ENCODE measurements at regions not wholly inside any gene's neighbourhood (a gene's known extent, or its start where the extent isn't known, plus 50 kb on each side); places are given as distances from the start of the nearest gene placed in this dataset.

GRCh38 chr6:90887764-90888163 lies 300.9 kb upstream of the MAP3K7 start:
- DNase-seq = no peak

DNA sequence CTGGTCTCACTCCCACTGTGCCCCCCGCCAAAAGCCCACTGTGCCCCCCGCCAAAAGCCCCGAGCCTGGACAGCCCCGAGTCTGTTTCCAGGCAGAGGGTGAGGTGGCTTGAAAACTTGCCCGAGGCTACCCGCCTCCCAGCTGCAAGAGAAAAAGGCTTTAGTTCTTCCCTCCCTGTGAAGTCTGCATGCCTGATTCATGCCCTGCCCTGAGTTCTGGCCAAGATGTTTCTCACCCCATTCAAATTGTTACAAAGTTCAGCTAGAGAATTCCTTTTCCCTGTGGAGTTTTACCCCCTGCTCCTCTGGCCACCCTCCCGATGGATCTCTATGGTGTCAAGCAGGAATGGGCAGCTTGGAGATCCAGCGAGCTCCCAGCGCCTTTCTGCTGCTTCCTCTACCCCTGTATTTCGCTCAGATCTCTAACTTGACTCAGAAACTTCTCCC lies 298.8 kb upstream of the MAP3K7 start:
- peak; percentile 49 for DNase-seq

DNA sequence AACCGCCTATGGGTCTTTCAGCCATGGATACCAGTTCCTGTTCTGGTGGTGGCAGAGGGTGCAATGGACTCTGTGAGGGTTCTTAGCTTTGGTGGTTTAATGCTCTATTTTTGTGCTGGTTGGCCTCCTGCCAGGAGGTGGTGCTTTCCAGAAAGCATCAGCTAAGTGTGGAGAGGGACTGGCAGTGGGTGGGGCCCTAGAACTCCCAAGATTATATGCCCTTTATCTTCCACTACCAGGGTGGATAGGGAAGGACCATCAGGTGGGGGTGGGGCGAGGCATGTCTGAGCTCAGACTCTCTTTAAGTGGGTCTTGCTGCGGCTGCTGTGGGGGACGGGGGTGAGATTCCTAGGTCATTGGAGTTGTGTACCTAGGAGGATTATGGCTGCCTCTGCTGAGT lies 298.3 kb upstream of the MAP3K7 start:
- peak; percentile 49 for DNase-seq

GRCh38 chr6:90877616-90878015 lies 290.7 kb upstream of the MAP3K7 start:
- no peak for DNase-seq

GRCh38 chr6:90874931-90875330 lies 288.1 kb upstream of the MAP3K7 start:
- no peak for DNase-seq

GRCh38 chr6:90872981-90873380 lies 286.1 kb upstream of the MAP3K7 start:
- no peak for DNase-seq

DNA sequence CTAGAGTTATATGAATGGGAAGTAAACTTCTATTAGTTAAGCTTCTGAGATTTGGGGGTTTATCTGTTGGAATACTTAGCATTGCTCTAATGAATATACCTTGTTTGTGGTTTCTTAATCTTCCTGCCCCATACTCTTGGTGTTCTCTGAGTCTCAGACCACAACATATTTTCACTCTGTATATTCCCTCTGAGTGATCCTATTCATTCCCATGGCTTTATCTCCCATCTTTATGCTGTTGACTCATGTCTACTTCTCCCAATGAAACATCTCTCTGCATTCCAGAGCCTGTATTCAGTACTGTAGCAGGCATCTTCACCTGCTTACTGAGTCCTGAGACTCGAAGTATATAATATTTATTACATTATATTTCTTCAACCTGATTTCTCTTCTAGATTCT lies 283.7 kb upstream of the MAP3K7 start:
- peak; percentile 10 for DNase-seq

DNA sequence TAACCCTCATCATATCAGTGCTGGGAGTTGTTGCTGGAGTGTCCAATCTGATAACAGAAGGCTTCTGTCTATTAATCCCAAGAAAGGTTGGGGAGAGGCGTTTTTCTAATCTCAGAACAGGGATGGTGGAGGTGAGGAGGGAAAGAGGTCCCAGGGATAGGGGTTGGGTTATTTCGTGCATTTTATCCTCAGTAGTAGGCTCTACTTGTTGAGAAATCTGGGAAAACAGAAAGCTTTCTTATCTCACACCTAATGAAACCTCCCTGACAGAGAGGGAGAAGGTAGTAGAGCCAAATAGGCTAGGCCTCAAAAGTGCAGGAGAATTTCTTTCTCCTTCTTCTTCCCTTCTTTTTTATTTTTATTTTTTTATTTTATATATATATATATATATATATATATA lies 281.8 kb upstream of the MAP3K7 start:
- DNase-seq = no peak

DNA sequence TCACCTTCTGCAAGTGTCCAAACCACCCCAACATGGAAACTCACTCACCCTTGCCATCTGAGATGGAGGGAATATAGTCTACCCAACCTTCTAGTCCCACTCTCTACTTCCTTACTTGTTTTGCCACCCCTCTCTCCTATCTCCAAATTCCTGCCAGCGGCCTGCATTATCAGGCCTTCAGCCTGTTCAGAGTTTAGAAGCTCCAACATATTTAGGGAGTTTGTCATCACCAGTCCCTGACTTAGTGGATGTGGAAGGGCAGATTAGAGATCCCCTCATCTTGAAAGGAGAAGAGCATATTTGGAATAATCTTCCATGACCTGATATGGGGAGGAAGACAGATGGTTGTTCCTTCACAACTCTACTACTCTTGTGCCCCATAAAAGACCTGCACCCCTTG lies 281.4 kb upstream of the MAP3K7 start:
- DNase-seq = no peak

GRCh38 chr6:90865513-90865912 lies 278.6 kb upstream of the MAP3K7 start:
- no peak for DNase-seq

DNA sequence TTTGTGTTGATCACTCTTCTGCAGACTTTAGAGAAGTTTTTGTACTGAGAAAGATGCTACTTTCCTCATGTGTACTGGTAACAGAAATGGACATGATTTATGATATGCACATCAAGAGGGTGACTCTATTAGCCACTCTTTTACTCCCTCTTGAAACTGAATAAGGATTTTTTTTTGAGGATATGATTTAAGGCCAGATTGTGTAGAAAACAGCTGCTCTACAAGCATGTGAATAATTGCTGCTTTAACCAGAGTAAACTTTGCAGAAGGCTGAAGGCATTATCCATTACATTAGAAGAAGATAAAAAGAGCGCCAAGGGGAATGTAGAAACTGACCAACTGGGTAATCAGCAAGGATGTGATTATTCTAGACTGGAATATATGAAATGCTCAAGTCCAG lies 276.2 kb upstream of the MAP3K7 start:
- DNase-seq = no peak

GRCh38 chr6:90860822-90861601 lies 274.1 kb upstream of the MAP3K7 start:
- no peak for DNase-seq

- DNase-seq = no peak
Measured at GRCh38 chr6:90859612-90860011, 272.7 kb upstream of the MAP3K7 start.

GRCh38 chr6:90859056-90859455 lies 272.2 kb upstream of the MAP3K7 start:
- DNase-seq = no peak

GRCh38 chr6:90849686-90850085 lies 262.8 kb upstream of the MAP3K7 start:
- no peak for DNase-seq

- DNase-seq = no peak
Measured at GRCh38 chr6:90846824-90847223, 260.0 kb upstream of the MAP3K7 start.

- DNase-seq = no peak
Measured at GRCh38 chr6:90835596-90836212, 248.8 kb upstream of the MAP3K7 start.

- DNase-seq = no peak
Measured at GRCh38 chr6:90829311-90829710, 242.4 kb upstream of the MAP3K7 start.

DNA sequence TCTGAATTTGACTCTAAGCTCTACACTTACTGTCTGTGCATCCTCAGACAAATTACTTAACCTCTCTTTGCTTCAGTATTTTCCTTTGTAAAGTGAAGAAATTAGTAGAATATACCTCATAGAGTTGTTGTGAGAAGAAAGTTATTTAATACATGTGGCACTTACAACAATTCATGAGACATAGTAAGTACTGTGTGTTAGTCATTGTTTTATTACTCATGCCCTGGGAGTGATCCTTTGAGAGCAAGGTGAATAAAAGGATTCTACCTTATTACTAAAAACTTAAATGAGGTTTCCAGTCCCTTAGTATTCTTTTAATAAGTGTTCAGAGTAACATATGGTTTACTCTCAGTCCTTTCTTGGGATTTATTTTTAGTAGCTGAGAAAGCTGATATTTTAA lies 233.6 kb upstream of the MAP3K7 start:
- no peak for DNase-seq

DNA sequence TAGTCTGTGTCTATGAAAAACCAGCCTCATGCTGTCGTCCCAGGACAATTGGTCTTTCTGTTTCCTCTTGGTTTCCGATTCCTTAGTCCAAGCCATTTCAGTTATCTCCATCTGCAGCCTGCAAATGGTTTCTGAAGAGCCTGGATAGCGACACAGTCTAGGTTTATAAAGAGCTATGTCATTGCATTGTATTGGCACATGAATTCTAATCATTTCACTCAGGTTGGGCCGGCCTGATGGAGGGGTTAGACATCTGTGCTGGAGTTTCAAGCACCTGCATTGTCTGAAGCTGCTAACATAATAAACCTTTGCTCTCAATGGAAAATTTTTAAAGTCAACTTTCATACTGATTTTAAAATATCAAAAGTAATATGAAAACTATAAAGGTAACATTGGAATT lies 232.6 kb upstream of the MAP3K7 start:
- DNase-seq = no peak

DNA sequence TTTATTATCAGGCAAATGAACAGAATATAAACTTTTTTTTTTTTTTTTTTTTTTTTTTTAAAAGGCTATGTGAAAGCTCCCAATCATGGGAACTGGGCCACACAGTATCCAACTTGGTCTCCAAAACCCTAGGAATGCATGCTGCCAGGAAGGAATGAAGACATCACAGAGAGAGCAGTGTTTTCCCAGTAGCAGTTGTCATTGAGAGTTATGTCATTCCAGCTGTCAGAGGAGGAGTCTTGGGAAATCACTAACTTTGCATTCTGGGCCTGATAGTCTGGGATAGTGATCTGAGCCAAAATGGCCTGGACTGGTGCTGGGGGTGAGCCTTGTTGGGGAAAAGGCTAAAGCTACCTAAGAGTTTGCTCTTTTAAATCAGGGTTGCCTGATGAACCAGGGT lies 231.3 kb upstream of the MAP3K7 start:
- DNase-seq = no peak

DNA sequence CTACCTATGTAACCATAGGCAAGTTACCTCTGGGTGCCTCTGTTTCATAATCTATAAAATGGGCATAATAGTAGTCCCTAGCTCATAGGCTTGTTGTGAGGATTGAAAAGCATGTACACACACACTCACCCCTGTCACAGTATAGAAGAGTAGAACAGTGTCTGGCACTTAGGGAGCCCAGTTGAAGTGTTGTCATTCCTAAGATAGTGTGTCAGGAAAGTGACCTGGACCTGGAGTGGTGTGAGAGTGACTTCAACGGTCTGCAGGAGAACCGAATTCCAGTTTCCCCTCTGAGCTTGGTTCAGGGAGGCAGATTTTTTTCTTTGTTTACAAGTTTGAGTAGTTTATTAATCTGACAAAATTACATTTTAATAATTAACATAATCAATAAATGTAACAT lies 229.9 kb upstream of the MAP3K7 start:
- DNase-seq = no peak

- no peak for DNase-seq
Measured at GRCh38 chr6:90811596-90812226, 224.8 kb upstream of the MAP3K7 start.

- DNase-seq = no peak
Measured at GRCh38 chr6:90809035-90809434, 222.2 kb upstream of the MAP3K7 start.
